ENCODE measurements at regions not wholly inside any gene's neighbourhood (a gene's known extent, or its start where the extent isn't known, plus 50 kb on each side); places are given as distances from the start of the nearest gene placed in this dataset.

DNA sequence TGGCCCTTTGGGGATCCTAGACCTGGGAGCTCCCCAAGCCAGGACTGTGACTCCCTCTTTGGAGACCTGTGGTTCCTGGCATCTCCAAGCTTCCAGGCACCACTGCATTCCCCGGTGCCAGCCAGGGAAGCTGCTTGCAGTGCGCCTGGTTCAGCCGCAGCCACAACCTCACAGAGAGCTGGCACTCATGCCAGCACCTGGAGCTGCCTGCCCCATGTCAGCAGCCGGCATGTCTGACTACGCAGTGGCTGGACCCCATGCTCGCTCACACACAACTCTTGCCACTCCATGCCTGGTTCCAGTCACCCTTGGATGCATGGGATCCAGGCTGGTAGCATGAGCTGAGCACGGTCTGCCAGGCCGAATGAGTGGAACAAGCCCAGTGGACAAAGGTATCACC lies 426.6 kb downstream of the LRRIQ3 start:
- POLR2A ChIA-PET, result no interaction called here
- TF ChIP-seq JUN (IDR thresholded peaks at IDR 0.05; ENCODE audit: borderline replicate concordance, insufficient read depth, insufficient read length, low read depth) (no peak), CTCF (IDR thresholded peaks at IDR 0.05; ENCODE audit: extremely low read depth in 1 of 2, insufficient read depth in 1 of 2, low read depth in 1 of 2, low read length in 2 of 2) (no peak), MYC (IDR thresholded peaks at IDR 0.05; ENCODE audit: low read depth, low read length) (no peak), POLR2A (IDR thresholded peaks at IDR 0.05; ENCODE audit: low read depth, low read length) (no peak), POLR2AphosphoS5 (IDR thresholded peaks at IDR 0.05; ENCODE audit: insufficient read depth, low read depth, low read length) (no peak), EZH2 (IDR thresholded peaks at IDR 0.05; ENCODE audit: borderline replicate concordance, low read depth, low read length, severe bottlenecking) (no peak), GATA2 (IDR thresholded peaks at IDR 0.05; ENCODE audit: insufficient read depth, insufficient read length, low read depth, low read length) (no peak), MAX (IDR thresholded peaks at IDR 0.05; ENCODE audit: insufficient read depth, insufficient read length) (no peak), FOS (IDR thresholded peaks at IDR 0.05; ENCODE audit: borderline replicate concordance, insufficient read depth, low read length) (no peak)
- Histone ChIP-seq H3K27ac (ENCODE audit: insufficient read depth, low read depth, low read length) (no peak overlapping the region), H3K9ac (replicated peaks; ENCODE audit: extremely low read depth, insufficient read depth, low read length) (no peak overlapping the region), H3K79me2 (ENCODE audit: control insufficient read depth, insufficient read depth, low read length) (no peaks in the 10 kb centered on the region), H3K4me1 (ENCODE audit: control insufficient read depth, extremely low read depth, insufficient read depth, low read length) (no peaks in the 10 kb centered on the region), H3K4me2 (ENCODE audit: insufficient read depth, low read length) (no peak overlapping the region), H4K20me1 (replicated peaks; ENCODE audit: control insufficient read depth, extremely low read depth, insufficient read depth, low read length) (no peaks in the 10 kb centered on the region), H3K36me3 (ENCODE audit: control insufficient read depth in 2 of 2, extremely low read depth in 1 of 2, insufficient read depth in 2 of 2, low read length in 2 of 2) (no peaks in the 10 kb centered on the region), H3K4me3 (replicated peaks in 1 of 3; ENCODE audit: insufficient read depth in 1 of 3, low read depth in 1 of 3, low read length in 3 of 3) (no peak overlapping the region), H3K27me3 (ENCODE audit: control insufficient read depth in 2 of 2, insufficient read depth in 2 of 2, low read length in 2 of 2) (no peaks in the 10 kb centered on the region), H3K9me1 (replicated peaks; ENCODE audit: control insufficient read depth, extremely low read depth, insufficient read depth, low read length) (no peaks in the 10 kb centered on the region), H2AFZ (ENCODE audit: low read depth, low read length) (no peak overlapping the region), H3K9me3 (replicated peaks; ENCODE audit: control insufficient read depth, insufficient read depth, low read length) (no peaks in the 10 kb centered on the region)
- CTCF ChIA-PET, result no interaction called here
- no TSS peak for BruUV-seq (replicated peaks)
- no peak for FAIRE-seq
- intact Hi-C loops (cut with micrococcal nuclease), result no loop called here
- dilution Hi-C loops (cut with MboI; ENCODE audit: extremely low pct_ligation_motif_present, low sequenced_read_pairs), result no loop called here
- DNase-seq (ENCODE audit: low read depth, low spot score), result no peak

Measured in endothelial cell of umbilical vein (primary cell).